Neural cell (in vitro differentiated cells): ENCODE measurements at regions not wholly inside any gene's neighbourhood (a gene's known extent, or its start where the extent isn't known, plus 50 kb on each side); places are given as distances from the start of the nearest gene placed in this dataset.

Source experiments
- H2AFZ ChIP-seq: fragments of 200-600, 300-800 bp; sonication (generic), shearing (Covaris generic); 2 replicates; pipeline ENCODE4 v1.6.0; 2014; ENCODE audit warnings: low read depth, mild to moderate bottlenecking, antibody characterized with exemption, low read length, moderate library complexity
- H3F3A ChIP-seq: fragments of 200-600 bp; shearing (Covaris generic); 2 replicates; pipeline ENCODE4 v1.6.1; 2016; ENCODE audit warnings: mild to moderate bottlenecking, moderate library complexity, mixed read lengths, antibody characterized with exemption, low read length; ENCODE audit not compliant: insufficient read depth, poor library complexity, severe bottlenecking
- H3K27ac ChIP-seq: fragments of 200-600, 300-800 bp; sonication (generic), shearing (Covaris generic); 2 replicates; pipeline ENCODE4 v1.5.1; 2014; ENCODE audit warnings: mild to moderate bottlenecking, low read length, moderate library complexity
- H3K27me3 ChIP-seq: fragments of 300-800, 200-600 bp; sonication (generic), shearing (Covaris generic); 2 replicates; pipeline ENCODE4 v1.6.0; 2014; ENCODE audit warnings: mild to moderate bottlenecking, low read depth, low read length, moderate library complexity; ENCODE audit not compliant: insufficient read depth
- H3K36me3 ChIP-seq: fragments of 300-800, 200-600 bp; sonication (generic), shearing (Covaris generic); 2 replicates; pipeline ENCODE4 v1.5.1; 2014; ENCODE audit warnings: mild to moderate bottlenecking, antibody characterized with exemption, low read length, moderate library complexity; ENCODE audit not compliant: insufficient read depth
- H3K4me2 ChIP-seq: fragments of 300-800, 200-600 bp; sonication (generic), shearing (Covaris generic); 2 replicates; pipeline ENCODE4 v1.6.0; 2014; ENCODE audit warnings: mild to moderate bottlenecking, low read length
- H3K4me3 ChIP-seq: fragments of 300-800, 200-600 bp; sonication (generic), shearing (Covaris generic); 2 replicates; pipeline ENCODE4 v1.5.1; 2014; ENCODE audit warnings: mild to moderate bottlenecking, low read length, moderate library complexity
- H3K79me2 ChIP-seq: fragments of 200-600 bp; shearing (Covaris generic); replicated peaks from 2 replicates; pipeline ENCODE4 v1.6.0; 2014; ENCODE audit warnings: mild to moderate bottlenecking, low read length, moderate library complexity; ENCODE audit not compliant: insufficient read depth
- H3K9ac ChIP-seq: fragments of 300-800, 200-600 bp; sonication (generic), shearing (Covaris generic); 2 replicates; pipeline ENCODE4 v1.6.1; 2016; ENCODE audit warnings: mild to moderate bottlenecking, low read length, mixed read lengths
- H3K9me2 ChIP-seq: fragments of 200-600 bp; shearing (Covaris generic); 2 replicates; pipeline ENCODE4 v1.6.1; 2016; ENCODE audit warnings: mild to moderate bottlenecking, low read length, mixed read lengths; ENCODE audit not compliant: insufficient read depth
- H3K9me3 ChIP-seq: fragments of 200-600, 300-800 bp; sonication (generic), shearing (Covaris generic); 2 replicates; pipeline ENCODE4 v1.6.1; 2016; ENCODE audit warnings: mild to moderate bottlenecking, mixed run types, low read length, moderate library complexity, mixed read lengths
- H4K20me1 ChIP-seq: fragments of 200-600 bp; shearing (Covaris generic); 2 replicates; pipeline ENCODE4 v1.6.1; 2016; ENCODE audit warnings: mild to moderate bottlenecking, mixed run types; ENCODE audit not compliant: insufficient read depth
- EP300 ChIP-seq: fragments of 450-650 bp; conservative IDR thresholded peaks from 2 replicates; pipeline ENCODE4 v1.6.1; 2014; ENCODE audit warnings: antibody characterized with exemption, mild to moderate bottlenecking, moderate library complexity; ENCODE audit not compliant: poor library complexity, severe bottlenecking
- EZH2 ChIP-seq: fragments of 200-600, 300-800 bp; shearing (Covaris generic), sonication (generic); IDR thresholded peaks from 2 replicates; pipeline ENCODE4 v1.6.1; 2014; ENCODE audit warnings: antibody characterized with exemption, low read length, borderline replicate concordance, mild to moderate bottlenecking; ENCODE audit not compliant: insufficient read depth, poor library complexity, severe bottlenecking
- MXI1 ChIP-seq: fragments of 450-650 bp; conservative IDR thresholded peaks from 2 replicates; pipeline ENCODE4 v1.6.1; 2014; ENCODE audit warnings: antibody characterized with exemption, mild to moderate bottlenecking; ENCODE audit not compliant: poor library complexity, severe bottlenecking
- POLR2AphosphoS5 ChIP-seq: IDR thresholded peaks from 2 replicates; pipeline ENCODE4 v1.6.1; 2012
- RAD21 ChIP-seq: fragments of 450-650 bp; conservative IDR thresholded peaks from 2 replicates; pipeline ENCODE4 v1.6.1; 2014; ENCODE audit warnings: antibody characterized with exemption, mild to moderate bottlenecking, moderate library complexity
- SMC3 ChIP-seq: fragments of 450-650 bp; conservative IDR thresholded peaks from 2 replicates; pipeline ENCODE4 v1.6.1; 2014; ENCODE audit warnings: antibody characterized with exemption, mild to moderate bottlenecking, moderate library complexity; ENCODE audit not compliant: poor library complexity
- TAF1 ChIP-seq: IDR thresholded peaks from 2 replicates; pipeline ENCODE4 v1.6.1; 2012; ENCODE audit warnings: low read depth
- TF ChIP-seq, protein P1 (sequence below): fragments of 450-650 bp; IDR thresholded peaks from 2 replicates; pipeline ENCODE4 v1.5.1; 2014; ENCODE audit warnings: antibody characterized with exemption, mild to moderate bottlenecking, moderate library complexity; ENCODE audit not compliant: poor library complexity, severe bottlenecking
- TF ChIP-seq, protein P2 (sequence below): IDR thresholded peaks from 2 replicates; pipeline ENCODE4 v1.6.1; 2012; ENCODE audit warnings: borderline replicate concordance

DNA sequence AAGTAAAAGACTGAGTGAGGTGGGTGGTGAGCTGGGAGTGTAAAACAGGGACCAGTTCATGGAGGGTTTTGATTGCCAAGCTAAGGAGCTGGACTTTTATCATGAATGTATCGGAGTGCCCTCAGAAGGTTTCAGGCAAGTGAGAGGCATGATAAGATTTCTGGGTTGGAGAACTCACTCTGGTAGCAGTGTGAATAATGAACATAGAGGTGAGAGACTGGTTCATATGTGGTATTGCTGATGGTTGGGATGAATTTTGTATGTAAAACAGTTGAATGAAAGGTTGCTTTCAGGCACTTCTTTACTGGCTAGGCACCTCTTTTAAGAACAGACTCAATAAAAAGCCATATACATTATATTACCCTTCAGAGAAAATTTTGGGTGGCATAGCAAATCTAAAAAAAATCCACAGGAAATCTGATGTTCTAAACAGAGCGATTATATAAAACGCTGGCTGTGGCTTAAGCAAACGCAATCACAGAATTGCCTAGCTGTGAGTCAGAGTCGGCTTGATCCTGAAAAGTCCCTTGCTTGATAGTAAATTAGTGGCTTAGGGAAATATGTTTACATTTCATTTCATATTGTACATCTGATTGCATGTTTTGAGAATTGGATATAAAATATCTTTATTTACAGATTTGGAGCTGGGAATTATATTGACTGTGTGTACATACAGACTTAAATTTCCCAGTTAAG is 92.9 kb upstream of the HDAC9 start:
- Histone ChIP-seq H2AFZ (no peak overlapping the region), H3K36me3 (no peaks in the 10 kb centered on the region), H3K9me2 (no peaks in the 10 kb centered on the region), H3F3A (no peaks in the 10 kb centered on the region), H3K9ac (no peak overlapping the region), H3K27me3 (no peaks in the 10 kb centered on the region), H3K9me3 (no peaks in the 10 kb centered on the region), H3K4me3 (no peak overlapping the region), H3K4me2 (no peak overlapping the region), H3K27ac (no peak overlapping the region), H4K20me1 (no peaks in the 10 kb centered on the region), H3K79me2 (no peaks in the 10 kb centered on the region)
- TF ChIP-seq, protein P1, sequence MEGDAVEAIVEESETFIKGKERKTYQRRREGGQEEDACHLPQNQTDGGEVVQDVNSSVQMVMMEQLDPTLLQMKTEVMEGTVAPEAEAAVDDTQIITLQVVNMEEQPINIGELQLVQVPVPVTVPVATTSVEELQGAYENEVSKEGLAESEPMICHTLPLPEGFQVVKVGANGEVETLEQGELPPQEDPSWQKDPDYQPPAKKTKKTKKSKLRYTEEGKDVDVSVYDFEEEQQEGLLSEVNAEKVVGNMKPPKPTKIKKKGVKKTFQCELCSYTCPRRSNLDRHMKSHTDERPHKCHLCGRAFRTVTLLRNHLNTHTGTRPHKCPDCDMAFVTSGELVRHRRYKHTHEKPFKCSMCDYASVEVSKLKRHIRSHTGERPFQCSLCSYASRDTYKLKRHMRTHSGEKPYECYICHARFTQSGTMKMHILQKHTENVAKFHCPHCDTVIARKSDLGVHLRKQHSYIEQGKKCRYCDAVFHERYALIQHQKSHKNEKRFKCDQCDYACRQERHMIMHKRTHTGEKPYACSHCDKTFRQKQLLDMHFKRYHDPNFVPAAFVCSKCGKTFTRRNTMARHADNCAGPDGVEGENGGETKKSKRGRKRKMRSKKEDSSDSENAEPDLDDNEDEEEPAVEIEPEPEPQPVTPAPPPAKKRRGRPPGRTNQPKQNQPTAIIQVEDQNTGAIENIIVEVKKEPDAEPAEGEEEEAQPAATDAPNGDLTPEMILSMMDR = no peak
- TF ChIP-seq, protein P2, sequence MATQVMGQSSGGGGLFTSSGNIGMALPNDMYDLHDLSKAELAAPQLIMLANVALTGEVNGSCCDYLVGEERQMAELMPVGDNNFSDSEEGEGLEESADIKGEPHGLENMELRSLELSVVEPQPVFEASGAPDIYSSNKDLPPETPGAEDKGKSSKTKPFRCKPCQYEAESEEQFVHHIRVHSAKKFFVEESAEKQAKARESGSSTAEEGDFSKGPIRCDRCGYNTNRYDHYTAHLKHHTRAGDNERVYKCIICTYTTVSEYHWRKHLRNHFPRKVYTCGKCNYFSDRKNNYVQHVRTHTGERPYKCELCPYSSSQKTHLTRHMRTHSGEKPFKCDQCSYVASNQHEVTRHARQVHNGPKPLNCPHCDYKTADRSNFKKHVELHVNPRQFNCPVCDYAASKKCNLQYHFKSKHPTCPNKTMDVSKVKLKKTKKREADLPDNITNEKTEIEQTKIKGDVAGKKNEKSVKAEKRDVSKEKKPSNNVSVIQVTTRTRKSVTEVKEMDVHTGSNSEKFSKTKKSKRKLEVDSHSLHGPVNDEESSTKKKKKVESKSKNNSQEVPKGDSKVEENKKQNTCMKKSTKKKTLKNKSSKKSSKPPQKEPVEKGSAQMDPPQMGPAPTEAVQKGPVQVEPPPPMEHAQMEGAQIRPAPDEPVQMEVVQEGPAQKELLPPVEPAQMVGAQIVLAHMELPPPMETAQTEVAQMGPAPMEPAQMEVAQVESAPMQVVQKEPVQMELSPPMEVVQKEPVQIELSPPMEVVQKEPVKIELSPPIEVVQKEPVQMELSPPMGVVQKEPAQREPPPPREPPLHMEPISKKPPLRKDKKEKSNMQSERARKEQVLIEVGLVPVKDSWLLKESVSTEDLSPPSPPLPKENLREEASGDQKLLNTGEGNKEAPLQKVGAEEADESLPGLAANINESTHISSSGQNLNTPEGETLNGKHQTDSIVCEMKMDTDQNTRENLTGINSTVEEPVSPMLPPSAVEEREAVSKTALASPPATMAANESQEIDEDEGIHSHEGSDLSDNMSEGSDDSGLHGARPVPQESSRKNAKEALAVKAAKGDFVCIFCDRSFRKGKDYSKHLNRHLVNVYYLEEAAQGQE = no peak
- TF ChIP-seq EP300 (no peak), EZH2 (no peak), POLR2AphosphoS5 (no peak), SMC3 (no peak), RAD21 (no peak), TAF1 (no peak), MXI1 (no peak)

DNA sequence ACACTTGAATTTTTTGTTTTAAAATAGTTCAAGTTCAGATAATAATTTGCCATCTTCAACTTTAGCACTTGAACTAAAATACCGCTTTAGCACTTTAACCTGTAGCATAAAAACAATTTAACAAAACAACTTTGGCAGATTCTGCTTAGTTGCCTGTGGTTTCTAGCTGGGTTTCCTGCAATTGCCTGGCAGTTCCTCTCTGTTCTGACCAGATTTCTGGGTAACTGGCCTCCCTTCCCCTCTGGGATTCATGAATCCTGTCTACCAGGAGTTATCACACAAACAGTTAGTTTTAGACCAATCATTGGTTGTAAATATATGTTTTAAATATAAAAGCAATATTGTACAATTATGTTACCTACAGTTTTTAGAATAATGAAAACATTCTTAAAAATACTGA is 89.8 kb upstream of the HDAC9 start:
- Histone ChIP-seq H3K79me2 (no peaks in the 10 kb centered on the region), H3K36me3 (no peaks in the 10 kb centered on the region), H3K4me3 (no peak overlapping the region), H3K9me3 (no peaks in the 10 kb centered on the region), H3K27ac (no peak overlapping the region), H3K9ac (no peak overlapping the region), H3F3A (no peaks in the 10 kb centered on the region), H3K4me2 (no peak overlapping the region), H3K27me3 (no peaks in the 10 kb centered on the region), H2AFZ (no peak overlapping the region), H3K9me2 (no peaks in the 10 kb centered on the region), H4K20me1 (no peaks in the 10 kb centered on the region)
- TF ChIP-seq RAD21 (no peak), EP300 (no peak), MXI1 (no peak), EZH2 (no peak), SMC3 (no peak), POLR2AphosphoS5 (no peak), TAF1 (no peak)
- TF ChIP-seq, protein P2 = no peak
- TF ChIP-seq, protein P1 = no peak
